HepG2 (cell line): ENCODE measurements at regions not wholly inside any gene's neighbourhood (a gene's known extent, or its start where the extent isn't known, plus 50 kb on each side); places are given as distances from the start of the nearest gene placed in this dataset.

ENCODE experiments used
- ATAC-seq: fragments of 200-7000 bp; cut with Tn5 transposase; 3 replicates; pipeline ENCODE4 v1.9.1; 2020; ENCODE audit warnings: mild to moderate bottlenecking, moderate library complexity
- BruUV-seq: library from RNA; stranded (reverse); fragments of 400-500 nt; replicated peaks from 2 replicates; lab custom pipeline; 2021; lab: Mats Ljungman, UMichigan
- CTCF ChIA-PET: fragments of 300-600 bp; formaldehyde crosslinking; extraction: SDS; loops from one replicate; lab custom pipeline; 2021; ENCODE audit warnings: low total read pairs, inconsistent platforms, low intra/inter-chr PET ratio; lab: Yijun Ruan, JAX
- POLR2A ChIA-PET: fragments of 350-600 bp; sonication (Branson Sonifier 250); formaldehyde crosslinking; loops from one replicate; lab custom pipeline; 2020; ENCODE audit warnings: antibody characterized with exemption, inconsistent platforms; lab: Yijun Ruan, JAX
- DNase-seq: peaks from one replicate; pipeline ENCODE4 v3.0.0-alpha.2; 2015; ENCODE audit warnings: low spot score
- FAIRE-seq: peaks from 3 replicates; lab custom pipeline; 2011; peaks lifted over from hg19 to GRCh38; lab: Jason Lieb, UNC
- H2AFZ ChIP-seq: one replicate; pipeline ENCODE4 v1.6.1; 2011; ENCODE audit warnings: low read length, inconsistent platforms
- H3K27ac ChIP-seq: fragments of 300-600 bp; 3 replicates; pipeline ENCODE4 v1.8.0; 2011; ENCODE audit warnings: mixed run types, mild to moderate bottlenecking, mixed read lengths, low read length, inconsistent platforms; ENCODE audit not compliant: insufficient read depth; ENCODE audit errors: extremely low read length
- H3K27me3 ChIP-seq, 2 experiments: fragments of 200-600 bp in 1 of 2; 2 replicates in 1 of 2; 3 replicates in 1 of 2; pipeline versions ENCODE4 v1.6.0 to v1.8.0; 2011; ENCODE audit warnings: low read length in 2 of 2, mild to moderate bottlenecking in 2 of 2, moderate library complexity in 2 of 2, inconsistent platforms in 1 of 2; ENCODE audit not compliant: insufficient read depth in 2 of 2, control insufficient read depth in 1 of 2
- H3K36me3 ChIP-seq, 2 experiments: fragments of 200-600 bp in 1 of 2; replicated peaks in 1 of 2; 2 replicates in 1 of 2; 3 replicates in 1 of 2; pipeline versions ENCODE4 v1.5.1 to v1.8.0; 2011; ENCODE audit warnings: low read length in 2 of 2, inconsistent platforms in 1 of 2; ENCODE audit not compliant: insufficient read depth in 2 of 2, control insufficient read depth in 1 of 2
- H3K4me1 ChIP-seq: 2 replicates; pipeline ENCODE4 v1.5.1; 2012; ENCODE audit warnings: low read length, inconsistent platforms; ENCODE audit not compliant: insufficient read depth
- H3K4me2 ChIP-seq: 2 replicates; pipeline ENCODE4 v1.6.0; 2011; ENCODE audit warnings: low read depth, low read length, inconsistent platforms
- H3K4me3 ChIP-seq, 3 experiments: fragments of 200-600 bp in 1 of 3; sonication (generic), shearing (Covaris generic) in 1 of 3; replicated peaks in 1 of 3; 2 replicates each; pipeline ENCODE4 v1.5.1; 2011 to 2016; ENCODE audit warnings: low read length in 3 of 3, inconsistent platforms in 2 of 3, low read depth in 2 of 3, mild to moderate bottlenecking in 2 of 3, control low read depth in 1 of 3, mixed read lengths in 1 of 3; ENCODE audit not compliant: insufficient read depth in 1 of 3
- H3K79me2 ChIP-seq: one replicate; pipeline ENCODE4 v1.6.1; 2011; ENCODE audit warnings: low read length, inconsistent platforms; ENCODE audit not compliant: insufficient read depth
- H3K9ac ChIP-seq: 2 replicates; pipeline ENCODE4 v1.6.0; 2011; ENCODE audit warnings: mild to moderate bottlenecking, low read depth, low read length, inconsistent platforms; ENCODE audit not compliant: insufficient read depth
- H3K9me3 ChIP-seq: 2 replicates; pipeline ENCODE4 v1.5.1; 2012; ENCODE audit warnings: mild to moderate bottlenecking, low read length
- H4K20me1 ChIP-seq: 2 replicates; pipeline ENCODE4 v1.6.0; 2011; ENCODE audit warnings: inconsistent platforms, mild to moderate bottlenecking, low read length, moderate library complexity; ENCODE audit not compliant: insufficient read depth
- AHR ChIP-seq: IDR thresholded peaks from 2 replicates; pipeline ENCODE4 v1.6.1; 2018; ENCODE audit warnings: missing genetic modification reagents, missing compliant biosample characterization
- FOSL2 ChIP-seq: sonication (generic); formaldehyde crosslinking; IDR thresholded peaks from 2 replicates; pipeline ENCODE4 v1.4.0; 2020; ENCODE audit warnings: missing genetic modification reagents
- SALL1 ChIP-seq: sonication (generic); formaldehyde crosslinking; IDR thresholded peaks from 2 replicates; pipeline ENCODE4 v1.8.0; 2022; ENCODE audit warnings: mild to moderate bottlenecking, missing genetic modification reagents
- SALL2 ChIP-seq: sonication (generic); formaldehyde crosslinking; IDR thresholded peaks from 2 replicates; pipeline ENCODE4 v1.8.1; 2023; ENCODE audit warnings: mild to moderate bottlenecking, missing genetic modification reagents, inconsistent platforms
- SCMH1 ChIP-seq: sonication (generic); formaldehyde crosslinking; IDR thresholded peaks from 2 replicates; pipeline ENCODE4 v1.9.0; 2021; ENCODE audit warnings: missing genetic modification reagents, mild to moderate bottlenecking, borderline replicate concordance
- ZNF644 ChIP-seq: IDR thresholded peaks from 2 replicates; pipeline ENCODE4 v1.6.1; 2016; ENCODE audit warnings: low read depth
- ZNF713 ChIP-seq: sonication (generic); formaldehyde crosslinking; IDR thresholded peaks from 2 replicates; pipeline ENCODE4 v1.4.0; 2020; ENCODE audit warnings: mild to moderate bottlenecking, missing genetic modification reagents
- WGBS: methylation state at CpG from one replicate; pipeline ENCODE4 v1.1.6; 2017; ENCODE audit warnings: low lambda C conversion rate; 5-methylcytosine and 5-hydroxymethylcytosine counted together
- in situ Hi-C: cut with HindIII; loops from 2 replicates; pipeline ENCODE4 v1.10.0; 2017; ENCODE audit warnings: low pct_unique_long_range_greater_than_20kb; ENCODE audit not compliant: extremely low pct_ligation_motif_present
- intact Hi-C: fragments of 100-400 bp; cut with micrococcal nuclease; formaldehyde crosslinking; loops from one replicate; pipeline ENCODE4 v1.10.0; 2022; ENCODE audit not compliant: unreplicated experiment
- TF ChIP-seq, protein P1 (sequence below): sonication (generic); formaldehyde crosslinking; IDR thresholded peaks from 2 replicates; pipeline ENCODE4 v1.5.0; 2020; ENCODE audit warnings: missing genetic modification reagents
- TF ChIP-seq, protein P2 (sequence below): sonication (generic); formaldehyde crosslinking; IDR thresholded peaks from 2 replicates; pipeline ENCODE4 v1.8.1; 2023; ENCODE audit warnings: missing genetic modification reagents, mild to moderate bottlenecking, borderline replicate concordance
- TF ChIP-seq, protein P3 (sequence below): sonication (generic); formaldehyde crosslinking; IDR thresholded peaks from 2 replicates; pipeline ENCODE4 v1.4.0; 2020; ENCODE audit warnings: mild to moderate bottlenecking, missing genetic modification reagents
- TF ChIP-seq, protein P4 (sequence below): sonication (generic); formaldehyde crosslinking; IDR thresholded peaks from 2 replicates; pipeline ENCODE4 v1.4.0; 2020; ENCODE audit warnings: missing genetic modification reagents

DNA sequence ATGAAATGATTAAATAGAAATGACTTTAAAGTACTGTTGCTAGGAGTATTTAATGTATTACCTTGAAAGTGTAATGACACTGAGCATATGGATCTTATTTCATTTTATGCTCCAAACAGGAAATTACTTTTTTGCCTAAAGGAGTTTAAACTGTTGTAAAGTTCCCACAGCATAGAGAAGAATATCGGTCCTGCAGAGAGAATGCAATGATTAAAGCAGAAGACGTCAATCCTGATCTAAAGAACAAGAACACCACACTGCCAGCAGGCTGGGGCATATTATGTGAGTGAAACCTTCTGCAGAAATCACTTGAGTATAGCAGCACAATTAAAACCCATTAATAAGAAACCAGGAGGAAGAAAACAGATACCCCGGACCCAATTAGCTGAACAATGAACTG, 72.8 kb upstream of the CAMK2D start:
- no peaks in the 10 kb centered on the region for H3K4me1 ChIP-seq
- H3K4me2 ChIP-seq, result no peak overlapping the region
- H4K20me1 ChIP-seq, result no peaks in the 10 kb centered on the region
- no peak for FAIRE-seq
- no peaks in the 10 kb centered on the region for H3K9me3 ChIP-seq
- no peak overlapping the region for H3K4me3 ChIP-seq
- POLR2A ChIA-PET, result no interaction called here
- in situ Hi-C loops (no loop called here), intact Hi-C loops (no loop called here)
- no peak overlapping the region for H2AFZ ChIP-seq
- no peak for DNase-seq
- H3K36me3 ChIP-seq, result no peaks in the 10 kb centered on the region
- CTCF ChIA-PET, result no interaction called here
- no peak overlapping the region for H3K27ac ChIP-seq
- H3K27me3 ChIP-seq, result no peaks in the 10 kb centered on the region
- no peaks in the 10 kb centered on the region for H3K79me2 ChIP-seq
- no peak for TF ChIP-seq SCMH1
- TF ChIP-seq, protein P1, sequence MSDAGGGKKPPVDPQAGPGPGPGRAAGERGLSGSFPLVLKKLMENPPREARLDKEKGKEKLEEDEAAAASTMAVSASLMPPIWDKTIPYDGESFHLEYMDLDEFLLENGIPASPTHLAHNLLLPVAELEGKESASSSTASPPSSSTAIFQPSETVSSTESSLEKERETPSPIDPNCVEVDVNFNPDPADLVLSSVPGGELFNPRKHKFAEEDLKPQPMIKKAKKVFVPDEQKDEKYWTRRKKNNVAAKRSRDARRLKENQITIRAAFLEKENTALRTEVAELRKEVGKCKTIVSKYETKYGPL (CRISPR knock-in tag), result no peak
- no peak for TF ChIP-seq SALL1 (CRISPR knock-in tag)
- TF ChIP-seq SALL2 (CRISPR knock-in tag), result no peak
- TF ChIP-seq, protein P2, sequence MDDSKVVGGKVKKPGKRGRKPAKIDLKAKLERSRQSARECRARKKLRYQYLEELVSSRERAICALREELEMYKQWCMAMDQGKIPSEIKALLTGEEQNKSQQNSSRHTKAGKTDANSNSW, result no peak
- no peak for TF ChIP-seq ZNF713 (CRISPR knock-in tag)
- TF ChIP-seq AHR (CRISPR knock-in tag), result no peak
- TF ChIP-seq, protein P3, sequence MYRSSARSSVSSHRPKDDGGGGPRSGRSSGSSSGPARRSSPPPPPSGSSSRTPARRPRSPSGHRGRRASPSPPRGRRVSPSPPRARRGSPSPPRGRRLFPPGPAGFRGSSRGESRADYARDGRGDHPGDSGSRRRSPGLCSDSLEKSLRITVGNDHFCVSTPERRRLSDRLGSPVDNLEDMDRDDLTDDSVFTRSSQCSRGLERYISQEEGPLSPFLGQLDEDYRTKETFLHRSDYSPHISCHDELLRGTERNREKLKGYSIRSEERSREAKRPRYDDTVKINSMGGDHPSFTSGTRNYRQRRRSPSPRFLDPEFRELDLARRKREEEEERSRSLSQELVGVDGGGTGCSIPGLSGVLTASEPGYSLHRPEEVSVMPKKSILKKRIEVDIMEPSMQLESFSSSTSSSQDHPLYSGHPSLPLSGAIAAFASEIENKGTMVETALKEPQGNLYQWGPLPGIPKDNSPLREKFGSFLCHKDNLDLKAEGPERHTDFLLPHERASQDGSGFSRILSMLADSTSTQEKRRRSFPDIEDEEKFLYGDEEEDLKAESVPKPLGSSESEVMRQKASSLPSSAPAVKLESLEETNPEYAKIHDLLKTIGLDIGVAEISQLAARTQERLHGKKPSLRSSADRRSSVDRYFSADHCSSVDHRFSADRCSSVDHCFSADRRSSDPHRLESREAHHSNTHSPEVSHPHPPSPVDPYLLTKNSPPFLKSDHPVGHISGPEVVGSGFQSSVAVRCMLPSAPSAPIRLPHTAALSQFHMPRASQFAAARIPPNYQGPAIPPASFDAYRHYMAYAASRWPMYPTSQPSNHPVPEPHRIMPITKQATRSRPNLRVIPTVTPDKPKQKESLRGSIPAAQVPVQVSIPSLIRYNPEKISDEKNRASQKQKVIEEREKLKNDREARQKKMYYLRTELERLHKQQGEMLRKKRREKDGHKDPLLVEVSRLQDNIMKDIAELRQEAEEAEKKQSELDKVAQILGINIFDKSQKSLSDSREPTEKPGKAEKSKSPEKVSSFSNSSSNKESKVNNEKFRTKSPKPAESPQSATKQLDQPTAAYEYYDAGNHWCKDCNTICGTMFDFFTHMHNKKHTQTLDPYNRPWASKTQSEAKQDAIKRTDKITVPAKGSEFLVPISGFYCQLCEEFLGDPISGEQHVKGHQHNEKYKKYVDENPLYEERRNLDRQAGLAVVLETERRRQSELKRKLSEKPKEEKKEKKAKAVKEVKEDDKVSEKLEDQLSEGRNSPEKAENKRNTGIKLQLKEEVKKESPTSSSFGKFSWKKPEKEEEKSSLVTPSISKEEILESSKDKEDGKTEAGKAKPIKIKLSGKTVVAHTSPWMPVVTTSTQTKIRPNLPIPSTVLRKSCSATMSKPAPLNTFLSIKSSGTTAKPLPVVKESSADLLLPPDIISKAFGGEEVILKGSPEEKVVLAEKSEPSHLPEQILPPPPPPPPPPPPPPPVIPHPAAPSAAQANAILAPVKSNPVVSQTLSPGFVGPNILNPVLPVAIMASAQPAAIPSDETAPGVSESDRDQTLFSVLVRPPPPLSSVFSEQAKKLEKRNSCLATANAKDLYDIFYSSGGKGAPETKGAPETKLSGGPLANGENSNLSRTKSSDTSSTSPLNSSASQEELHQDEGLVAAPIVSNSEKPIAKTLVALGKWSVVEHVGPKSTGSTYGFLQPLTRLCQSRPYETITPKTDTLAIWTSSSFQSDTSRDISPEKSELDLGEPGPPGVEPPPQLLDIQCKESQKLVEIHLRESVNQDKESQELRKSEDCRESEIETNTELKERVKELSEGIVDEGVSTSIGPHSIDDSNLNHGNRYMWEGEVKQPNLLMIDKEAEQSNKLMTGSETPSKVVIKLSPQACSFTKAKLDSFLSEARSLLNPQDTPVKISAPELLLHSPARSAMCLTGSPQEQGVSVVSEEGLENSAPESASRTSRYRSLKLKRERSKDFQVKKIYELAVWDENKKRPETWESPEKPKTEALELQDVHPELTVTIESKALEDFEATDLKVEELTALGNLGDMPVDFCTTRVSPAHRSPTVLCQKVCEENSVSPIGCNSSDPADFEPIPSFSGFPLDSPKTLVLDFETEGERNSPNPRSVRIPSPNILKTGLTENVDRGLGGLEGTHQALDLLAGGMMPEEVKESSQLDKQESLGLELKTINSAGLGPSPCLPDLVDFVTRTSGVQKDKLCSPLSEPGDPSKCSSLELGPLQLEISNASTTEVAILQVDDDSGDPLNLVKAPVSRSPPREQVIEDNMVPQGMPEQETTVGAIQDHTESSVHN (CRISPR knock-in tag), result no peak
- TF ChIP-seq, protein P4, sequence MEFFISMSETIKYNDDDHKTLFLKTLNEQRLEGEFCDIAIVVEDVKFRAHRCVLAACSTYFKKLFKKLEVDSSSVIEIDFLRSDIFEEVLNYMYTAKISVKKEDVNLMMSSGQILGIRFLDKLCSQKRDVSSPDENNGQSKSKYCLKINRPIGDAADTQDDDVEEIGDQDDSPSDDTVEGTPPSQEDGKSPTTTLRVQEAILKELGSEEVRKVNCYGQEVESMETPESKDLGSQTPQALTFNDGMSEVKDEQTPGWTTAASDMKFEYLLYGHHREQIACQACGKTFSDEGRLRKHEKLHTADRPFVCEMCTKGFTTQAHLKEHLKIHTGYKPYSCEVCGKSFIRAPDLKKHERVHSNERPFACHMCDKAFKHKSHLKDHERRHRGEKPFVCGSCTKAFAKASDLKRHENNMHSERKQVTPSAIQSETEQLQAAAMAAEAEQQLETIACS (CRISPR knock-in tag), result no peak
- TF ChIP-seq ZNF644 (CRISPR knock-in tag), result no peak
- TF ChIP-seq FOSL2 (CRISPR knock-in tag), result no peak
- TF ChIP-seq, all 625 proteins: peak for 0
- H3K9ac ChIP-seq, result no peak overlapping the region
- no TSS peak for BruUV-seq
- ATAC-seq, result no peak
- 44% methylated on average over 3 of the region's 3 CpGs for WGBS
